RWPE2 (cell line): ENCODE measurements at regions not wholly inside any gene's neighbourhood (a gene's known extent, or its start where the extent isn't known, plus 50 kb on each side); places are given as distances from the start of the nearest gene placed in this dataset.

ENCODE experiments used
- ATAC-seq: fragments of 200-7000 bp; cut with Tn5 transposase; 3 replicates; pipeline ENCODE4 v1.9.1; 2021; ENCODE audit warnings: low read depth
- DNase-seq: peaks from one replicate; pipeline ENCODE4 v3.0.0-alpha.2; 2020; ENCODE audit warnings: low spot score
- H3K27ac ChIP-seq: fragments of 450-650 bp; 2 replicates; pipeline ENCODE4 v1.5.1; 2017; ENCODE audit warnings: mild to moderate bottlenecking; ENCODE audit not compliant: poor library complexity, severe bottlenecking
- H3K27me3 ChIP-seq: fragments of 250-450 bp; sonication (Bioruptor Pico); 2 replicates; pipeline ENCODE4 v1.5.1; 2021; ENCODE audit warnings: mild to moderate bottlenecking, moderate library complexity; ENCODE audit not compliant: insufficient read depth, poor library complexity, severe bottlenecking
- H3K36me3 ChIP-seq: fragments of 250-450 bp; sonication (Bioruptor Pico); 2 replicates; pipeline ENCODE4 v1.5.1; 2020; ENCODE audit warnings: low read depth, mild to moderate bottlenecking, moderate library complexity
- H3K4me1 ChIP-seq: fragments of 250-450 bp; sonication (Bioruptor Pico); 2 replicates; pipeline ENCODE4 v1.5.1; 2021; ENCODE audit warnings: mild to moderate bottlenecking, moderate library complexity; ENCODE audit not compliant: insufficient read depth, poor library complexity, severe bottlenecking
- H3K4me3 ChIP-seq: fragments of 250-450 bp; sonication (Bioruptor Pico); 2 replicates; pipeline ENCODE4 v1.5.1; 2021; ENCODE audit warnings: mild to moderate bottlenecking, moderate library complexity; ENCODE audit not compliant: severe bottlenecking
- H3K9me3 ChIP-seq: fragments of 250-450 bp; sonication (Bioruptor Pico); 2 replicates; pipeline ENCODE4 v1.5.1; 2021; ENCODE audit warnings: mild to moderate bottlenecking, moderate library complexity; ENCODE audit not compliant: severe bottlenecking
- TF ChIP-seq, protein P1 (sequence below): fragments of 450-650 bp; IDR thresholded peaks from one replicate; pipeline ENCODE4 v1.5.1; 2017; ENCODE audit warnings: mild to moderate bottlenecking, moderate library complexity; ENCODE audit not compliant: poor library complexity, severe bottlenecking

DNA sequence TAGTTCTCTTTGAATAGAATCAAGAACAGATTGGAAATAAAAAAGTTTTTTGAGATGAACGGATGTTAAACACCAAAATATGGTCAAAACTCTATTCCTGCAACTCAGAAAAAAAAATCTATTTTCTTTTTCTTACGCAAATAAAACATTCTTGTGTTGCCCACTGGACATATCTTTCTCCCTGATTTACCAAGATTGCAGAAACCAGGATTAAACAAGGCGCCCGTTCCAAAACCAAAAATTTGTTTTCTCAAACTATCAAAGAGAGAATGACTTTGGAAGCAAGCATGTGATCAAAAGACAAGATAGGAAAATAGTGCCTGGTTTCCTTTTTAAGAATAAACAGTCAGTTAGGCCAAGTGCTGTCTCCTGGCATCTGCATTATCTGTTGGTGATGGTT lies 273.1 kb downstream of the CLIC5 start:
- Histone ChIP-seq H3K4me3 (no peak overlapping the region), H3K27ac (no peak overlapping the region), H3K4me1 (no peaks in the 10 kb centered on the region), H3K36me3 (no peaks in the 10 kb centered on the region), H3K27me3 (no peaks in the 10 kb centered on the region), H3K9me3 (no peaks in the 10 kb centered on the region)
- DNase-seq (no peak), ATAC-seq (no peak)
- TF ChIP-seq, protein P1, sequence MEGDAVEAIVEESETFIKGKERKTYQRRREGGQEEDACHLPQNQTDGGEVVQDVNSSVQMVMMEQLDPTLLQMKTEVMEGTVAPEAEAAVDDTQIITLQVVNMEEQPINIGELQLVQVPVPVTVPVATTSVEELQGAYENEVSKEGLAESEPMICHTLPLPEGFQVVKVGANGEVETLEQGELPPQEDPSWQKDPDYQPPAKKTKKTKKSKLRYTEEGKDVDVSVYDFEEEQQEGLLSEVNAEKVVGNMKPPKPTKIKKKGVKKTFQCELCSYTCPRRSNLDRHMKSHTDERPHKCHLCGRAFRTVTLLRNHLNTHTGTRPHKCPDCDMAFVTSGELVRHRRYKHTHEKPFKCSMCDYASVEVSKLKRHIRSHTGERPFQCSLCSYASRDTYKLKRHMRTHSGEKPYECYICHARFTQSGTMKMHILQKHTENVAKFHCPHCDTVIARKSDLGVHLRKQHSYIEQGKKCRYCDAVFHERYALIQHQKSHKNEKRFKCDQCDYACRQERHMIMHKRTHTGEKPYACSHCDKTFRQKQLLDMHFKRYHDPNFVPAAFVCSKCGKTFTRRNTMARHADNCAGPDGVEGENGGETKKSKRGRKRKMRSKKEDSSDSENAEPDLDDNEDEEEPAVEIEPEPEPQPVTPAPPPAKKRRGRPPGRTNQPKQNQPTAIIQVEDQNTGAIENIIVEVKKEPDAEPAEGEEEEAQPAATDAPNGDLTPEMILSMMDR: no peak

DNA sequence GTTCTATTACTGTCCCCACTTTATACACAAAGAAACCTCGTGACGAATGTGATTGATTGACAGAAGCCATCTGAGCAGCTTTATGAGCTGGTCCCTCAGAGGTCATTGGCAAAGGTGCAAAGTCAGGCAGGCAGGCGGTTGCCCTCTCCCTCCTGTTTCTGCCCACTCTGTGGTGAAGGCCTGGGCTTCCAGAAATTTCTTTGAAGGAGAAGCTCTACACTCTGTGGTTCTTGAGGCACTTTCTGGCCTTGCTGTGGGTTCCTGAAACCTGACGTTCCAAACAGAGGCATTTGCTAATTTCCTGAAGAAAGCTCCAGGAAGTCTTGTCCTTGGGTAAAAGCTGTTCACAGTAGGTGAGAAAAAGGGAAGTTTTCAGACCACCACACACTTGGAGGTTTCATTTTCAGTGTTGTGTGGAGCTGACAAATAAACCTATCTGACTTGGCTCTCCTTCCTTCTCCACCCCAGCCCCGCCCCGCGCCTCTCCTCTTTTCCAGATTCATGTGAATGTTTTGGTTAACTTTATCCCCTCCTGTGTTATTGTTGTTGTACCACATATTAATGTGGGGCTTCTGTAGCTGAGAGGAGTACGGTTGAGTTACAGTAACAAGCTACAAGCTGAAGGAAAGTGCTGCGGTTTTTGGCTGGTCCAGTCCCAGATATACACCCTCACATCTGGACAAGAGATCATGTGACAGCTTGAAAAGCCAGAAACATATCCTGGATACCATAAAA lies 274.1 kb downstream of the CLIC5 start:
- Histone ChIP-seq H3K9me3 (no peaks in the 10 kb centered on the region), H3K4me3 (no peak overlapping the region), H3K27ac (no peak overlapping the region), H3K36me3 (no peaks in the 10 kb centered on the region), H3K27me3 (no peaks in the 10 kb centered on the region), H3K4me1 (no peaks in the 10 kb centered on the region)
- TF ChIP-seq, protein P1: no peak
- no peak for DNase-seq
- ATAC-seq: no peak

GRCh38 chr6:45739058-45739457 lies 276.6 kb downstream of the CLIC5 start:
- TF ChIP-seq, protein P1: no peak
- Histone ChIP-seq H3K36me3 (no peaks in the 10 kb centered on the region), H3K27me3 (no peaks in the 10 kb centered on the region), H3K9me3 (no peaks in the 10 kb centered on the region), H3K4me3 (no peak overlapping the region), H3K4me1 (no peaks in the 10 kb centered on the region), H3K27ac (no peak overlapping the region)
- no peak for ATAC-seq
- no peak for DNase-seq

GRCh38 chr6:45738057-45738455 lies 277.6 kb downstream of the CLIC5 start:
- no peaks in the 10 kb centered on the region for H3K9me3 ChIP-seq
- DNase-seq: no peak
- H3K27me3 ChIP-seq: no peaks in the 10 kb centered on the region
- no peak overlapping the region for H3K27ac ChIP-seq
- H3K4me1 ChIP-seq: no peaks in the 10 kb centered on the region
- no peak for ATAC-seq
- TF ChIP-seq, protein P1: no peak
- H3K36me3 ChIP-seq: no peaks in the 10 kb centered on the region
- H3K4me3 ChIP-seq: no peak overlapping the region

DNA sequence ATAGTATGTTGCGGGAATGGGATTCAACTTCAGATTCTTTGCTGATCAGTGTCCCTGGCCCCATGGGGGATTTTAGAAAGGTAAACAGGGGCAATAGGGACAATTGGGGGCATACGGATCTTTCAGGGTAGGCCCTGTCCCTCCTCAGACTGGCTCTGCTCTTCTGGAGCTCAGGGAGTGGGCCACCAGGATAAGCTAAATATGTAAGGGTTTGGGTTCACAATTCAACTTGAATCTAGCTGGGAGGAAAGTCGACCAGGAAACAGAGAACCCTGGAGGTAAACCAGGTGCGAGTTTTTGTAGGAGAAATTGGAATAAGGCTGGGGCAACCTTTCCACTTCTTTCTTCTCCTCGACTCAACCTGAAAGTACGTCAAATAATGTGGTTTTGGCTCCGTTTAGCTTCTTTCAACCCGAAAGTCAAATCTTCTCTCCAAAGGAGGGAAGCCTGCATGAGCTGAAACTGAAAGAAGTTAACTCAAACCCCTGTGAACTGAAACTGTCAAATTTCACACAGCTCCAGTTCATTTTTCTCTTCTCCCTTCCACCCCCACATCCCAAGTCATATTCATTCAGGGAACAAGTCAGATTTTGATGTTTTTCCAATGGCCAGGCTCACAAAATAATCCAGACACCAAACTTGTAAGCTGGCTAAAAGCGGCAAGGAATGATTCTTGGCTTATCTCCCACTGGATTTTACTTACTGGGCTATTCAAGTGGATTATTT lies 278.2 kb downstream of the CLIC5 start:
- H3K27me3 ChIP-seq: no peaks in the 10 kb centered on the region
- no peaks in the 10 kb centered on the region for H3K4me1 ChIP-seq
- no peaks in the 10 kb centered on the region for H3K36me3 ChIP-seq
- no peak overlapping the region for H3K27ac ChIP-seq
- H3K4me3 ChIP-seq: no peak overlapping the region
- ATAC-seq (no peak), DNase-seq (no peak)
- TF ChIP-seq, protein P1: no peak
- no peaks in the 10 kb centered on the region for H3K9me3 ChIP-seq
